Inferior parietal cortex (tissue), 1 donor: ENCODE measurements at regions not wholly inside any gene's neighbourhood (a gene's known extent, or its start where the extent isn't known, plus 50 kb on each side); places are given as distances from the start of the nearest gene placed in this dataset.

Experiments
- DNase-seq: peaks from one replicate; pipeline ENCODE4 v3.0.0-alpha.2; 2016; ENCODE audit errors: extremely low spot score

DNA sequence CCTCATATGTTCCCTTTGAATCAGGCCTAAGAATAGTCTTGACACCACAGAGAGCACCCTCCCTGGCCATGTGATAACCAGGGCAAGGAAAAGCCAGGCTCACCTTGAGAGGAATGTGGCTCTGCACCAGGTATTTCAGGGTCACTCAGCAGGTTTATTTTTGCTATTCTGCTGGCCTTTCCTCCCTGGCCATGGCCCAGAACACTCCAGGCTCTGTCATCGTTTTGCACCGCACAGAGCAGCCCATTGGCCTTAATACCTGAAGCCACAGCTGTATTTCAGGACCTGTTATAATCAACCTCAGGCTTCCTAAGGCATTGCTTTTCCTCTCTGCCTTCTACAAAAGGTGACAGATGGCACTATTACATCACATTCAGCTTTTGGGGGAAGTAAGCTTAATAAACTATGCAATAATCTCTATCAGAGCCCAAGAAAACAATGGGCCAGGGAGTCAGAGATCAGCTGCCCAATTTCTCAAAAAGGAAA, 668.3 kb downstream of the IRS1 start:
- DNase-seq = no peak

GRCh38 chr2:226130192-226130591, 669.4 kb downstream of the IRS1 start:
- DNase-seq = no peak

GRCh38 chr2:226127682-226128081, 671.9 kb downstream of the IRS1 start:
- DNase-seq = no peak

DNA sequence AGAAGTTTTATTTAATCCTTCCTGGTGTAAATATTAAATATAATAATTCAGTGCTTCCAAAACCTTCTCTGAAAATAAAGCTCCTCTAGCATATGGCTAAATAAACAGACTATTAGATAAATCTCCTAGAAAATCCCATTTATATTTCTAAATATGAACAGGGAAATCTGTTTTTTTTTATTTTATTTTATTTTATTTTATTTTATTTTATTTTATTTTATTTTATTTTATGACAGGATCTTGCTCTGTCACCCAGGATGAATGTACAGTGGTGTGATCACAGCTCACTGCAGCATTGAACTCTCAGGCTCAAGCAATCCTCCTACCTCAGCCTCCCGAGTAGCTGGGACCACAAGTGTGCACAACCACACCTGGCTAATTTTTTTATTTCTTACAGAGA, 673.5 kb downstream of the IRS1 start:
- DNase-seq = no peak

GRCh38 chr2:226125176-226125883, 674.3 kb downstream of the IRS1 start:
- no peak for DNase-seq

- DNase-seq = no peak
These were observed 675.0 kb downstream of the IRS1 start for GRCh38 chr2:226124548-226125011.

GRCh38 chr2:226123300-226123699, 676.3 kb downstream of the IRS1 start:
- DNase-seq = no peak

DNA sequence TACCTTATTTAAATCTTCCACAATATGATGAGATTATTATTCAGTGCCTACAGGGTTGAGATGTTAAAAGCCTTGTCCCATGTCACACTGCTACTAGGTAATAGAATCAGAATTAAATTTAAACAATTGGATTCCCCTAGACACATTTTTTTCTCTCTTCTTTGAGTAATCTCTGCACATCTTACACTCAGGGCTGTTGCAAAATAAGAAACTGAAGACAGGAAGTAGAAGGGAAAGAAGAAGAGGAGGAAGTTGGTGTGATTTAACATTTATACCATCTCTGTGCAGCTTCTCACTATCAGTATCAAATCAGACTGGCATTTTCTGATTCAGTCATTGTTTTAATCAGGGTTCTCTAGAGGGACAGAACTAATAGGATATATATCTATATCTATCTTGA, 677.6 kb downstream of the IRS1 start:
- DNase-seq = no peak

DNA sequence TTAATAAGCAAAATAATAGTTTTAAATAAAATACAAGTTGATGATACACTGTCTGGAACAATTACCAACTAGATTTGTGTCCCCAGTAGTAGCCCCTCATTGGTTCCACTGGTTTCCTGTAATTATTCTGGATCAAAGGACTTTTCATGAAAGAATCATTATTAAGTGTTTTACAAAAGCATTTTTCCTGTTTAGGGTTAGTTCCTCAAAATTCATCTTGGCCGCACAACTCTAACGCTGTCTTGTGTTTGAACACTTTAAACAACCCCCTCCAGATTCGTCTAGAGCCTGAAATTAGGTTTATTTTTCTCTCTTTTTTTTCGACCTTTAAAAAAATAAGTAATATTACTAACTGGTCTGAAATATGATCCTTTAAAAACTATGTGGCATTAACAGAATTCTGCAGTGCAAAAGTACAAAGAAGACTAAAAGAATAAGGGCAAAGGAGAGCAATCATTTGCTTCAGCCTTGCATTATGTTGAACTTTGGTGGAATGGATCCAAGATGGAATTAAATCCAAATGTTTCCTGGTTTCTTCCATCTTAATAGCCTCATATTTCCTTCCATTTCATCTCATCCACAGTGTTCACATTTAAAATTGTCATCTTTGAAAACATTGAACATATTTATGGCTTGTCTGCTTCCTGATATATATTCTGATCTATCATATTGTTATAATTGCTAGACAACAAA, 678.4 kb downstream of the IRS1 start:
- DNase-seq = no peak

- DNase-seq = no peak
These were observed 680.9 kb downstream of the IRS1 start for GRCh38 chr2:226118471-226119429.

GRCh38 chr2:226117510-226118065, 682.0 kb downstream of the IRS1 start:
- no peak for DNase-seq

DNA sequence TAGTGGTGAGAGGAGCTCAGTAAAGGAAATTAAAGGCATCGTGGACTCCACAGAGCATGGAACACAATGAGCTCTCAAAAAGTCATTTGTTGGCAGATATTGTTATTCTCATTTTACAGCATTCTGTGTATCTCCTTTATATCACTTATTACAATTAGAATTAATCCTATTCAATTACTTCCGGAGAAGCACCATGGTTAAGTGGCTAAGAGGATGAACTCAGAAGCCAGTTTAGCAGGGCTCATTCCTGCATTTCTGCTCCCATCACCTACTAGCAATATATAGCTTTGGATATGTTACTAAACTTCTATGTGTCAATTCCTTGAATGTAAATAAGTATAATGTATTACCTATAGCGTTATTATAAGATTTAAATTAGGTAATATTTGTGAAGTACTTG, 683.3 kb downstream of the IRS1 start:
- DNase-seq = no peak

GRCh38 chr2:226115832-226116200, 683.8 kb downstream of the IRS1 start:
- no peak for DNase-seq

DNA sequence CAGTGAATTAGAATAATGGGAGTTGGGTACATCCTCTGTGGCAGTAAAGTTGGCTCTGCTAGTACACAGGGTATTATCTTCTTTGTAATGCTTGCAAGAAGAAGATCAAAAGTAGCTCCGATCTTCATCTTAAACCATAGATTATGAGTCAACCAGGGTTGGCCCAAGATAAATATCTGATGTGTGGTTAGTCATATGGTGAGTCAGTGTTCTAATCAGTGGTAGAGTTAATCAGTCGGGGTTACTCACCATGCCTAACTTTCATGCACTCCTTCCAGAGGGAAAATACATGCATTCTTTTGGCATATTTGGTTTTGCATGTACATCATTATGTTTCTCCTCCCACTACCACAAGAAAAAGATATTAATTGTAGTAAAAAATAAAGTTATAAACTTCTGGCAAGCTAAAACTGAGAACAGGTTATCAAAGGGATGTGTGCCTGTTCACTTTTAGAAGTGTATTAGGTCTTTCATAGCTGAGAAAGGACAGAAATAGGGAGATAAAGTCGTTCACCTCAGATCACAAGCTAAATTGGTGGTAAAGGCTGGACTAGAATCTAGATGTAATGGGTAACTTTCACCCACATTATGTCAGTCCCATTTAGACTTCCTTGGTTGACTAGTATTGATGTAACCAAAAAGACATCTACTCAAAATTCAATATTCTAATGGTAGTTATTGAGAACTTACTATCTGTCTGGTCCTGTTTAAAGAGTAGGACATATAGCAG, 684.4 kb downstream of the IRS1 start:
- no peak for DNase-seq

- DNase-seq = no peak
These were observed 685.2 kb downstream of the IRS1 start for GRCh38 chr2:226114436-226114835.

- DNase-seq = no peak
These were observed 699.6 kb downstream of the NYAP2 start for GRCh38 chr2:226098861-226099745.

DNA sequence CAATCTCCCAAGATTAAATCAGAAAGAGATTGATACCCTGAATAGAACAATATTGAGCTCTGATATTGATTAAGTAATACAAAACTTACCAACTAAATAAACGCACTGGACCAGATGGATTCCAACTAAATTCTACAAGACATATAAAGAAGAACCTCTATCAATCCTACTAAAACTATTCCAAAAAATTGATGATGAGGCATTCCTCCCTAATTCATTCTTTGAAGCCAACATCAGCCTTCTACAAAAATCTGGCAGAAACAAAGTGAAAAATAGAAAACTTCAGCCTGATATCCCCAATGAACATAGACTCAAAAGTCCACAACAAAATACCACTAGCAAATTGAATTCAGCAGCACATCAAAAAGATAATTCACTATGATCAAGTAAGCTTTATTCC, 695.5 kb downstream of the NYAP2 start:
- DNase-seq = no peak

DNA sequence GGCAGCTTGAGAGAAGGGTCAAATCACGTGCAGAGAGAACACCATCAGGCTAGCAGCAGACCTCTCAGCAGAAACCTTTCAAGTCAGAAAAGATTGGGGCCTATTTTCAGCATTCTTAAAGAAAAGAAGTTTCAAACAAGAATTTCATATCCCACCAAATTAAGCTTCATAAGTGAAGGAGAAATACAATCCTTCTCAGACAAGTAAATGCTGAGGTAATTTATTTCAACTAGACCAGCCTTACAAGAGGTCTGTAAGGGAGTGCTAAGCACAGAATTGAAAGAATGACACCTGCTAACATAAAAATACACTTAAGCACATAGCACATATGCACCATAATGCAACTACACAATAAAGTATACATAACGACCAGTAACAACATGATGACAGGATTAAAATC, 693.9 kb downstream of the NYAP2 start:
- DNase-seq = no peak

DNA sequence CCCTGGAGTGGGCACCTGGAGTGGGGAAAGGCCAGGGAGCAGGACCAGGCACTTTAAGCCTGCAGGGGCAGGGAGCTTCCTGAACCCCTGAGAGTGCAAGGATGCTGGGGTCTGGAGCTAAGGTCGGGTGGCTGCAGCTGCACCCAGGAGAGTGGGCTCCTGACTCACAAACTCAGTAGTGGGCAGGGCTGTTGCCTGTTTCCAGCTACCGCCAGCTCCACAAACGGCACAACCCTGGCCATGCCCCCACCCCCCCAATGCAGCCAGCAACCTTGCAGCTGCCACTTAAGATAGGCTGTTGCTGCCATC, 688.8 kb downstream of the NYAP2 start:
- DNase-seq = no peak
